Neural cell (in vitro differentiated cells): ENCODE measurements at regions not wholly inside any gene's neighbourhood (a gene's known extent, or its start where the extent isn't known, plus 50 kb on each side); places are given as distances from the start of the nearest gene placed in this dataset.

ENCODE experiments used
- CTCF ChIP-seq: fragments of 450-650 bp; IDR thresholded peaks from 2 replicates; pipeline ENCODE4 v1.5.1; 2014; ENCODE audit warnings: antibody characterized with exemption, mild to moderate bottlenecking, moderate library complexity; ENCODE audit not compliant: poor library complexity, severe bottlenecking
- EZH2 ChIP-seq: fragments of 200-600, 300-800 bp; shearing (Covaris generic), sonication (generic); IDR thresholded peaks from 2 replicates; pipeline ENCODE4 v1.6.1; 2014; ENCODE audit warnings: antibody characterized with exemption, low read length, borderline replicate concordance, mild to moderate bottlenecking; ENCODE audit not compliant: insufficient read depth, poor library complexity, severe bottlenecking
- REST ChIP-seq: IDR thresholded peaks from 2 replicates; pipeline ENCODE4 v1.6.1; 2012; ENCODE audit warnings: borderline replicate concordance
- TAF1 ChIP-seq: IDR thresholded peaks from 2 replicates; pipeline ENCODE4 v1.6.1; 2012; ENCODE audit warnings: low read depth

GRCh38 chr11:112697391-112698178, 263.6 kb upstream of the NCAM1 start:
- TF ChIP-seq CTCF = peak; percentile 46
- TF ChIP-seq EZH2 = no peak
- TF ChIP-seq TAF1 = no peak
- TF ChIP-seq REST = no peak
